ENCODE measurements at regions not wholly inside any gene's neighbourhood (a gene's known extent, or its start where the extent isn't known, plus 50 kb on each side); places are given as distances from the start of the nearest gene placed in this dataset.

DNA sequence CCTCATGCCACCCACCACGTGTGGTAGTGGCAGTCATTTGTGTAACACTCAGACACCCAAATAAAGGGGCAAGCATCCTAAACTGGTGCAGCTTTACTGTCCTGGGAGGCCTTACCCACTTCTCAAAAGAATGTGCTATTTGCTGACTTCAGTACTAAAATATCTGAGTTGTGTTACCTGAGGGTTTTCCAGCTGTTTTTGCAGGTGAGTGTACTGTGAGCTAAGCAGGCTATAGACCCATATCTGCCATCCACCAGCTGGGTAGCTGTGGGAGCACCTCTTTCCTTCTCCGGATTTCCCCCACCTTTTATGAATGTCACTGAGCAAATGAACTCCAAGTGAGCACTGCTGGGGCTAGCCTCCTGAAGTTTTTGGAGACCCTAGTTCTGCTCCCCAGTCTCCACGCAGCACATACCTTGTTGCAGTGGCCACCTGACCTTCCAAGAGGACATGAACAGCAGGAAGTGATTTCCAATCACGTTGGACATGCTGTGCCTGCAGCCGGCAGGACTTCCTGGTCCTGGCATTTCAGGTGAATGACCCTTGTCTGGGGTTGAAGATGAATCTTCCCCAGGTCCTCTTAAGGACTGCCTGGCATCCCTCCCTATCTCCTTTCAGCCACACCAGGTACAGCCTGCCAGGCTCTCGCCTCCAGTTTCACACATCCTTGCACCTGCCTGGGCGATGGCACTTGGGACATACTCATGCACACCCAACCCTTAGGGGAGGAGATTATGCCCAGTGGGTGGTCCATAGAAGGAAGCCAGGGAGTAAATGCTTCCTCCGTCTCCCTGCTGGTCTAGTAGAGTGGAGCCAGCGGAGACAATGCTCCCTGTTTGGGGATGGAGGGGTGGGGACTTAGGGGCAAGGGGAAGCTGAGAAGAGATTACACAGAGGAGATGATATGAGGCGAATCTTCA lies 109.5 kb upstream of the SPATA13 start:
- TF ChIP-seq, protein P1, sequence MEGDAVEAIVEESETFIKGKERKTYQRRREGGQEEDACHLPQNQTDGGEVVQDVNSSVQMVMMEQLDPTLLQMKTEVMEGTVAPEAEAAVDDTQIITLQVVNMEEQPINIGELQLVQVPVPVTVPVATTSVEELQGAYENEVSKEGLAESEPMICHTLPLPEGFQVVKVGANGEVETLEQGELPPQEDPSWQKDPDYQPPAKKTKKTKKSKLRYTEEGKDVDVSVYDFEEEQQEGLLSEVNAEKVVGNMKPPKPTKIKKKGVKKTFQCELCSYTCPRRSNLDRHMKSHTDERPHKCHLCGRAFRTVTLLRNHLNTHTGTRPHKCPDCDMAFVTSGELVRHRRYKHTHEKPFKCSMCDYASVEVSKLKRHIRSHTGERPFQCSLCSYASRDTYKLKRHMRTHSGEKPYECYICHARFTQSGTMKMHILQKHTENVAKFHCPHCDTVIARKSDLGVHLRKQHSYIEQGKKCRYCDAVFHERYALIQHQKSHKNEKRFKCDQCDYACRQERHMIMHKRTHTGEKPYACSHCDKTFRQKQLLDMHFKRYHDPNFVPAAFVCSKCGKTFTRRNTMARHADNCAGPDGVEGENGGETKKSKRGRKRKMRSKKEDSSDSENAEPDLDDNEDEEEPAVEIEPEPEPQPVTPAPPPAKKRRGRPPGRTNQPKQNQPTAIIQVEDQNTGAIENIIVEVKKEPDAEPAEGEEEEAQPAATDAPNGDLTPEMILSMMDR (IDR thresholded peaks at IDR 0.05; ENCODE audit: low read depth, low read length, poor library complexity, severe bottlenecking): no peak
- TF ChIP-seq EZH2phosphoT487 (IDR thresholded peaks at IDR 0.05; ENCODE audit: borderline replicate concordance, low read length): no peak
